ENCODE measurements at regions not wholly inside any gene's neighbourhood (a gene's known extent, or its start where the extent isn't known, plus 50 kb on each side); places are given as distances from the start of the nearest gene placed in this dataset.
A peak's percentile ranks its signal among the peaks of the same experiment; 100 is the strongest.

DNA sequence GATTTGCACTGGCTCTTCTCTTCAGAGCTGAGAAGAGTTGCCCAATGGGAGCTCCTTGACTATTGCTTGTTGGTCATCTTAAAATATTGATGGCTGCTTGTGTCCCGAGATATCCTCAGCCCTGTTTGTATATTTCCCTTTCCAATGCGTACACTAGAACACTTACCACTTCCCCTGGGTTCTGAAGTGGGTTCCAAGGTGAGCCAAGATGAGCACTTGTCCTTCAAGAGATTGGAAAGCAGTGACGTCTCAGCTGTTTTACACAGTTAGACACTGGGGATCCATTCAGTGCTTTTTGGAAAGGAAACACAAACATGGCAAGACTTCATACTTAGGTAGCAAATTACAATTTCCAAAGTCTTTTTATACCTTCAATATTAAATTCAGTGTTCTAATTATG lies 716.4 kb upstream of the CITED2 start:
- intact Hi-C loops (cut with DNase I), result no loop called here
- no peaks in the 10 kb centered on the region for H3K27me3 ChIP-seq
- no peak for TF ChIP-seq CTCF (IDR thresholded peaks at IDR 0.05)
- no peak for TF ChIP-seq POLR2A (IDR thresholded peaks at IDR 0.05)

GRCh38 chr6:140083375-140083774 lies 708.9 kb upstream of the CITED2 start:
- DNase-seq (no peak), ATAC-seq (no peak)
- Histone ChIP-seq H3K27me3 (no peaks in the 10 kb centered on the region), H3K9me3 (no peaks in the 10 kb centered on the region), H3K36me3 (no peaks in the 10 kb centered on the region), H3K4me1 (peaks cover 0 to 26% (median 13%) of the 10 kb centered on the region in 12 donors), H3K27ac (peak overlapping the region in 8 of 12 donors; percentile 17 to 88 (median 55)), H3K4me3 (no peak overlapping the region)
- intact Hi-C loops (cut with DNase I), result loop anchor here in 3 of 10 donors (5.0 to 10.0 kb wide), 3 partner anchors 199 to 711 kb away; partner anchors contain the start of gene CITED2 (in 2 of the 3)
- 76 to 84% (median 79%) methylated on average over 3 of the region's 3 CpGs for WGBS, 4 donors
- no peak for TF ChIP-seq POLR2A (IDR thresholded peaks at IDR 0.05)
- no peak for TF ChIP-seq CTCF (IDR thresholded peaks at IDR 0.05)

More for the DNA sequence above, 716.4 kb upstream of the CITED2 start:
- no peak overlapping the region for H3K27ac ChIP-seq
- no peaks in the 10 kb centered on the region for H3K9me3 ChIP-seq
- H3K4me3 ChIP-seq, result no peak overlapping the region
- no peaks in the 10 kb centered on the region for H3K36me3 ChIP-seq
- ATAC-seq (no peak), DNase-seq (no peak)
- no peaks in the 10 kb centered on the region for H3K4me1 ChIP-seq
- 71 to 84% (median 82%) methylated on average over 3 of the region's 3 CpGs for WGBS, 4 donors

GRCh38 chr6:140082867-140083297 lies 708.4 kb upstream of the CITED2 start:
- no peaks in the 10 kb centered on the region for H3K27me3 ChIP-seq
- peak overlapping the region in 9 of 12 donors; percentile 17 to 88 (median 52) for H3K27ac ChIP-seq
- no peaks in the 10 kb centered on the region for H3K9me3 ChIP-seq
- intact Hi-C loops (cut with DNase I), result loop anchor here in 3 of 10 donors (5.0 to 10.0 kb wide), 3 partner anchors 198 to 711 kb away; partner anchors contain the start of gene CITED2 (in 2 of the 3)
- no peak for TF ChIP-seq POLR2A (IDR thresholded peaks at IDR 0.05)
- TF ChIP-seq CTCF (IDR thresholded peaks at IDR 0.05), result no peak
- ATAC-seq, result peak in 1 of 4 donors; percentile 28
- peaks cover 0 to 28% (median 18%) of the 10 kb centered on the region in 12 donors for H3K4me1 ChIP-seq
- no peak for DNase-seq
- no peaks in the 10 kb centered on the region for H3K36me3 ChIP-seq
- no peak overlapping the region for H3K4me3 ChIP-seq
- 27 to 38% (median 34%) methylated on average over 1 of the region's 1 CpG for WGBS, 4 donors

- ATAC-seq (peak; percentile 96), DNase-seq (peak in 4 of 5 donors; percentile 32 to 65 (median 48))
- peaks cover 0 to 32% (median 22%) of the 10 kb centered on the region in 12 donors for H3K4me1 ChIP-seq
- H3K27me3 ChIP-seq, result no peaks in the 10 kb centered on the region
- no peaks in the 10 kb centered on the region for H3K9me3 ChIP-seq
- H3K27ac ChIP-seq, result peak overlapping the region; percentile 70 to 96 (median 81)
- H3K36me3 ChIP-seq, result no peaks in the 10 kb centered on the region
- TF ChIP-seq POLR2A (IDR thresholded peaks at IDR 0.05) (peak in 1 of 2 donors; percentile 40), CTCF (IDR thresholded peaks at IDR 0.05) (no peak)
- 36 to 40% (median 37%) methylated on average over 5 of the region's 5 CpGs for WGBS, 4 donors
- intact Hi-C loops (cut with DNase I), result loop anchor here in 7 of 10 donors (5.0 to 10.0 kb wide), 5 partner anchors 95 to 705 kb away; partner anchors contain the start of gene CITED2 (in 4 of the 7)
- H3K4me3 ChIP-seq, result peak overlapping the region in 9 of 12 donors; percentile 22 to 44 (median 34)
These were observed 704.9 kb upstream of the CITED2 start for GRCh38 chr6:140079328-140079727.

All from heart left ventricle (tissue), 16 donors.